HG03139 (cell line): ENCODE measurements at regions not wholly inside any gene's neighbourhood (a gene's known extent, or its start where the extent isn't known, plus 50 kb on each side); places are given as distances from the start of the nearest gene placed in this dataset.
"Not testable (repeated sequence)": the region's sequence is repeated elsewhere in the genome, so short reads cannot be mapped to it uniquely, and the experiment has no call there.

Experiments
- ATAC-seq: cut with Tn5 transposase; IDR thresholded peaks from one replicate; pipeline ENCODE4 v1.9.1; 2021; ENCODE audit not compliant: unreplicated experiment

DNA sequence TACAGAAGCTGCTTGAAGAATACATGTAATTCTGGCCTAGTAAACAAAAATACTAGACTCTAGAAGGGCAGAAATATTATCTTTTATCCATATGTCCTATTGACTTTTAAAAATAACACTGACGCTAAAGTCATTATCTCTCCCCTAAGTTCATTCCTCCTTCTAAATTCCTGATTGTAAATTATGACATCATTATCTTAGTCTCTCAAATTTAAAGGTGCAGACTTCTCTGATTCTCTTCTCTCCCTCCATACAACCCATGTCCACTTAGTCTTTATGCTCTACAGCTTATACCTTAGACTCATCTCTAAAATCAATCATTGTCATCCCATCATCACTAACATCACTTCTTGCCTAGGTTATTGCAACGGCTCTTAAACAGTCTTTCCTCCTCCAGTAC is 327.9 kb upstream of the GRIA3 start:
- ATAC-seq = no peak

DNA sequence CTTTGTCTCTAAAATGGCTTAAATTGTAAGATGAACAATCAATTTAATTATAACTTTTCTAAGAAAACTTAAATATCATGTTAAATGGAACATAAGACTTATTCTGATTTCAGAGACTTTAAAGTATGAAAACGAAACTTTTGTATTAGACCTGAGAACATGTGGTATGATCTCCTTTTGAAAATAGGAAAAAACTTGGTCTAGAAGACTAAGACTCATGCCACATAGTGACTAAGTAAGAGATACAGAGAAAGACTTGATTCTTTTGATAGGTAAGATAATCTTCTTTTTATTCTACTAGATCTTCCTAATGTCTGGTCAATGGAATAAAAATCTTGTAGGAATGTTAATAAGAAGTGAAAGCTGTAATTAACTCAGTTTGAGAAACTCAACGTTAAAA is 326.3 kb upstream of the GRIA3 start:
- no peak for ATAC-seq

DNA sequence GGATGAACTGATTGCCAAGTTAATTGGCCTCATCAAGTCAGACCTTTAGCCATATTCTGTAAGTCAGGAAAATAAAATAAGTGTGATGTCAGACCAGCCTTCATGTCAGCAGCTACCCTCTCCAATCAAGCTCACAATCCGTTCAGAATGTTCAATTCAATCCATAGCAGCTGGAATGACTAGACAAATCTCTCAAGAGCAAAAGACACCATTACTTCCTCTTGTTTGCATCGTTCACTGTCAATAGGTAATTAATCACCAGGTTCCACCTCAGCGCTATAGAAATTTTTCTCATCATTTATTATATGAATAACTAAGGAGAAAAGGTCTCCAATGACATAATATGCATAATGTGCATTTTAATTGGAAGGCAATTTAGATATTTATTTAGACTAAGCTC is 321.0 kb upstream of the GRIA3 start:
- ATAC-seq = no peak

DNA sequence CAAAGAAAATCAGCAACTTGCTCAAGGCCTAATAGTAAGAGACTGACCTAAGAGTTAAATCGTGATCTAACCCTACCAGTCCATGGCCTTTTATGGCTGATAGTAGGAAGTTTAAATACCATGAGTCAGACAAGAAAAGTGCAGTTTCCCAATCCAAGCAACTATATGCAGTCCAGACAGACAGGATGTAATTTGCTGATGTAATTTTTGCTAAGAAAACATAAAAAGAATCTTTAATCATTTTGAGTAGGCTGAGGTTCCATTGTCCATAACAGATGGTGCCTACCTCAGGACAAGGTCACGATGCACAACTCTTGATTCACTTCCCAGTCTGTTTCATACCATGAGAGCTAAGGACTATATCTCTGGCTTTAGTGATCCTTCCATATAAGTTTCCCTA is 317.5 kb upstream of the GRIA3 start:
- no peak for ATAC-seq

DNA sequence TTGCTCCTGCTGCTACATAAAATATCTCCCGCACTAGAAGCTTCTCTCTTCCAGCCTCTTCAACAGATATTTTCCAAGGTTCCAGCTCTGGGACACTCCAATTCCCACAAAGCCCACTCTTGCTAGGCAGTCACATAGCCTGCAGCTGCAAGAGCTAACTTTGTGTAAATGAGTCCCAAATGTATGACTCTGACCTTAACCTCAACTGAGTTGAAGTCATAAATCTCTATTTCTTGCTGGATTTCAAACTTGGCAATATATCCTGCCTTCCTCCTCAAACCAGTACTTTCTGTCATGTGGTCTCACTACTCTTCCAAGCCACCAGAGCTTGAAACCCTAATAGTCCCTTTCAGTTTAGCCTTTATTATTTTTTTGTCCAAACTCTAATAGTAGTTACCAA is 315.4 kb upstream of the GRIA3 start:
- ATAC-seq = no peak

DNA sequence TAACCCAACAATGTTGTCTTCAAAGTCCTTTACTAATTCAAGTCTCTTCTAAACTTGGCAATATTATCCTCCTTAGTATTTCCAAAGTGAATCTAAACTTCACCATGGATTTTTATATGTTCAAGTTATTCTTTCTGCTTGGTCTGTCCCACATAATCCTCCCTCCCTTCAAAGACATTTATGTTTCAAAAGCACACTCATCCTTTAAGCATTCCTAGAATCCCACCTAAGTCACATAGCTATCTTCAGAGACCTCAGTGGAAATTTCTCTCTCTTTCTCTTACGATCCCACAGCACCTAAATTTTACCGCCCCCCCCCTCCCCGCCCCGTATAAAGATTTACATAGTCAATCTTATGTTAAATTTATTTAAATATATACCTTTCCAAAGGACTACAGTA is 314.9 kb upstream of the GRIA3 start:
- no peak for ATAC-seq

DNA sequence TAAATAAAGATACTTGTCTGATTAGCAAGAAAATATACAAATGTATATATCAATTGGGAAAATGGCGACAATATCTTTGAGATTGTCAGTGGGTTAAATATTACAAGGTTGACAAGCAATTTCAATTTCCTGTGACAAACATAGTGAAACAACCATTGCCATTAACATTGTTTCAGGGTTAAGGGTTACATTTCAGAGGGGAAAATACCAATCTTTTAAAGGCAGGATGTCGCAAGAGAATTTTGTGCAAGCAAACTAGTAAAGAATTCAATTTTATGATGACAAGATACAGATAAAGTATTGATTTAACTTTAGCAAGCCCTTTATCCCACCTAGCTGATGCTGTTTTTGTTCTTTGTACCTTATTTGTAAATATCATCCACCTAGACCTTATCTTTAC is 305.8 kb upstream of the GRIA3 start:
- no peak for ATAC-seq

DNA sequence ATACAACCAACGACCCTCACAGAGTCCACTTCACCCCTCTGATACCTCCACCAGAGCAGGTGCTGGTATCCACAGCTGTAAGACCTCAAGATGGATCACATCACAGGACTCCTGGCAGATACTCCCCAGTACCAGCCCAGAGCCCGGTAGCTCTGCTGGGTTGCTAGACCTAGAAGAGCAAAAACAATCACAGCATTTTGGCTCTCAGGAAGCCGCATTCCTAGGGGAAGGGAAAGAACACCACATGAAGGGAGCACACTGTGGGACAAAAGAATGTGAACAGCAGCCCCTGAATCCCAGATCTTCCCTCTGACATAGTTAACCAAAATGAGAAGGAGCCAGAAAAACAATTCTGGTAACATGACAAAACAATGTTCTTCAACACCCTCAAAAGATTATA is 303.1 kb upstream of the GRIA3 start:
- no peak for ATAC-seq

DNA sequence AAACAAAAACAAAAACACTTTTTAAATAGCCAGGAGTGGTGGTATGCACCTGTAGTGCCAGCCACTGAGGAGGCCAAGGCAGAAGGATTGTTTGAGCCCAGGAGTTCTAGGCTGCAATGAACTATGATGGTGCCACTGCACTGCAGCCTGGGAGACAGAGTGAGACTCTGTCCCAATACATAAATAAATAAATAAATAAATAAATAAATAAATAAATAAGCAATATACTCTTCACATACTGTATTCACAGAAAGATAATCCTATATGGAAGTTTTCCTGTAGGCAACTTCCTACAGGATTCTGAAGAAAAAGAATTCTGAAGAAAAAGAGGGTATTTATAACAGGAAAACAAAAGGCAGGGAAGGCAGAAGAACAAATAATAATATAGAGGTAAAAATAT is 293.3 kb upstream of the GRIA3 start:
- ATAC-seq = no peak

DNA sequence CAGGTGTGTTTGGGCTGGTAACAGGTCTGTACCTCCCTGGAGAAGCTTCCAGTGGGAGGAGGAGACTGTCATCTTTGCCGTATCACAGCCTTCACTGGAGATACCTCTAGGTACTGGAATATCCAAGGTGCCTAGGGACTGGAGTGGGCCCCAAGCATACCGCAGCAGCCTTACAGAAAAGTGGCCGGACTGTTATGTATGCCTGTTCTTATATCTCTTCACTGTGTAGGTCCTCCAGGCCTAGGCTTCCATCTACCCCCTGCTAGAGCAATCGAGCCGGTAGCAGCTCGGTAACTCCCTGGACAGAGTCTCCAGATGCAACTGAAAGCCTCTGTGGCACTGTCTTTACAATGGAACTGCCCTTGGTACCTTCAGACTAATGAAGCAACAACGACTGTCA is 277.4 kb upstream of the GRIA3 start:
- ATAC-seq = no peak

DNA sequence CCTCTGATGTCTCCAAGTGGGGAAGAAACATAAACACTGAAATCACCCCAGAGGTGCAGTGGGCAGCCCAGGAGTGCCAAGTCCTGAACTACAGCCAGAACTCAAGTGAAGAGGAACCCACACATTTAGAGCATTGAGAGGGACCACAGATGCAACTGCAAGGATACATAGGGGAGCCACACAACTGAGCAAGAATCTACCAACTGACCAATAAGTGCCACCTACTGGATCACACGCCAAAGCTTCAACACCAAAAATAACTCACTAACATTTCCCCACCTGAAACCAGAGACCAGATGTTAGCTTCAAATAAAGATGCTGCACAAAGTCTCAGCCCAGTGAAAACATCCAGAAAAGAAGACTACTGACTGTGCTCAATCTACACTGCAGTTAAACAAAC is 276.7 kb upstream of the GRIA3 start:
- no peak for ATAC-seq

DNA sequence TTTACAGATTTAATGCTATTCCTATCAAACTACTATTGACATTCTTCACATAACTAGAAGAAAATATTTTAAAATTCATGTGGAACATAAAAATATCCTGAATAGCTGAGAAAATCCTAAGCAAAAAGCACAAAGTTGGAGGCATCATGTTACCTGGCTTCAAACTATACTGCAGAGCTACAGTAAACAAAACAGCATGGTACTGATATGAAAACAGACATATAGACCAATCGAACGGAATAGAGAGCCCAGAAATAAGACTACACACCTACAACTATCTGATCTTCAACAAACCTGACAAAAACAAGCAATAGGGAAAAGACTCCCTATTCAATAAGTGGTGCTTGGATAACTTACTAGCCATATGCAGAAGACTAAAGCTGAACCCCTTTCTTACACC is 273.4 kb upstream of the GRIA3 start:
- no peak for ATAC-seq

DNA sequence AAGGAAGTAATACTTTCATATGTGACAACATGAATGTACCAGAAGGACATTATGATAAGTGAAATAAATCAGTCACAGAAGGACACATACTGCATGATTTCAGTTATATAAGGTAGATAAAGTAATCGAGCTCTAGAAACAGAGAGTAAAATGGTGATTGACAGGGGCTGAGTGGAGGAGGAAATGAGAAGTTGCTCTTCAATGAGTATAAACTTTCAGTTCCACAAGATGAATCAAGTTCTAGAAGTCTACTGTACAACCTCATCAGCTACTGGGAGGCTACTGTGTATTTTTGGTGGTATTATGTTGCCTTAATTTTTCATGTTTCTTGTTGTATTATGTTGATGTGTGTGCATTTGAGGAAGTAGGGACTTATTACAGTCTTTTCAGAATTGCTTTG is 270.9 kb upstream of the GRIA3 start:
- ATAC-seq = no peak

DNA sequence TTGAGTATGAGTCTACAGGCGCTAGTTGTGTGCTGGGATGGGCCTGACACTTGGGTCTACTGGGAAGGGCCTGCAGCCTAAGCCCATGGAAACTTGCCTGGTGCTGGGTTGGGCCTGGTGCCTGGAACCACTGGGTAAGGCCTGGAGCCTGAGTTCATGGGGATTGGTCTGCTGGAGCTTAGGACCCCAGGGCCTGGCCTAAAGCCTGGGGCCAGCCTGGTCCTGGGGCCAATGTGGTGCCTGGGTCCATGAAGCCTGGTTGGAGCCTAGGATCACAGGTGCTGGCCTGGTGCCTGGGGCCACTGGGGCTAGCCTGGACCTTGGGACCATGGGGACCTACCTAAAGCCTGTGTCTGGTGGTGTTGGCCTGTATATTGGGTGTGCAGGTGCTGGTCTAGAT is 270.3 kb upstream of the GRIA3 start:
- no peak for ATAC-seq

DNA sequence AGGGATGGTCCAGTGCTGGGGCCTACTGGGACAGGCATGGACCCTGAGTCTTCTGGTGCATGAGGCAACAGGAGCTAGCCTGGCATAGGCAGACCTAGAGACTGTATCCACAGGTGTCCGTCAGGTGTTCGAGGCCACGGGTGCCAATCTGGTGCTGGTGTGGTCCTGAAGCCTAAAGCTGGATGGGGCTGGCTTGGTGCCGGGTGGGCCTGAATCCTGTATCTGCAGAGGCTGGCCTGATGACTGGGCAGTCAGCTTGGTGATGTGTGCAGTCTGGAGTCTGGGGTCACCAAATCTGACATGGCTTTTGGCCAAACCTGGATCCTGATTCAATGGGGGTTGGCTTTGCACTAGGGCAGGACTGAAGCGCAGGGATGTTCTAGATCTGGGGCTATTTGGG is 269.8 kb upstream of the GRIA3 start:
- no peak for ATAC-seq

DNA sequence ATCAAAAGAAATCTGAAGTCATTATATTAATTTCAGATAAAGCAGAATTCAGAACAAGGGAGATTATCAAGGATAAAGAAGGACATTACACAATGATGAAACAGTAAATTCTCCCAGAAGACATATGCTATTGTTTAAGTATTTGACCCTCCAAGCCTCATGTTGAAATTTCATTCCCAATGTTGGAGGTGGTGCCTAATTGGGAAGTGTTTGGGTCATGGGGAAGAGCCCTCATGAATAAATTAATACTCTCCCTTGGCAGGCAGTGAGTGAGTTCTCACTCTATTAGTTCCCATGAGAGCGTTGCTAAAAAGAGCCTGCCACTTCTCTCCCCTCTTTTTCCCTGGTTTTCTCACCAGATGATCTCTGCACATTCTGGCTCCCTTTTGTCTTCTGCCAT is 249.9 kb upstream of the GRIA3 start:
- ATAC-seq = no peak

DNA sequence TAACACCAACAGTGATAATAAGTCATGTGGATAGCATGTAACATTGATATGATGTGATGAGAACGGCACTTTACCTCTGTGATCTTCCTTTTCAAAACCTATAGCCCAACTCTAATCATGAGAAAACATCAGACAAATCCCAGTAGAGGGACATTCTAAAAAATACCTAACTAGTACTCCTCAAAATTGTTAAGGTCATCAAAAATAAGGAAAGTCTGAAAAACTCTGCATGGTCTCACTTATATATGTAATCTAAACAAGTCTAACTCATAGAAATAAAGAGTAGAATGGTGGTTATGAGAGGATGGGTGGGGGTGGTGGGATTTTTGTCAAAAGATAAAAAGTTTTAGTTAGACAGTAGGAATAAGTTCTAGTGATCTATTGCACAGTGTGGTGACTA is 243.9 kb upstream of the GRIA3 start:
- ATAC-seq = no peak

DNA sequence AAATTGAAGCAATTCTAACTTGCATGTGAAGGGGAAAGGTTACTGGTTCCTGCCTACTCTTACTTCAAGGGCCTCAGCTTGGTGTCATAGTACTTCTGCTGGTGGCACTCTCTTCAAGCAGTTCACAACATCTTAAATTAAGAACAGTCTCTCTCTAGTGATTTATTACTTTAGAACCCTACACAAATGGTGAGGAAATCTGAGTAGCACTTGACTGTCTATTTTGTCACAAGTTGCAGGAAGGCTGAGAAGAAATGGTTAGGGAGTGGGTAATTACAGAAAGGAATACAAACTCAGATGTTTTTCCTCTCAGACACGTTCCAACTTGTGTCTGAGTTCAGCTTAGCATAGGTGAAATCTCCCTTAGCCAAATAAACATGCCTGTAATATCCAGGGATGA is 242.3 kb upstream of the GRIA3 start:
- ATAC-seq = no peak

DNA sequence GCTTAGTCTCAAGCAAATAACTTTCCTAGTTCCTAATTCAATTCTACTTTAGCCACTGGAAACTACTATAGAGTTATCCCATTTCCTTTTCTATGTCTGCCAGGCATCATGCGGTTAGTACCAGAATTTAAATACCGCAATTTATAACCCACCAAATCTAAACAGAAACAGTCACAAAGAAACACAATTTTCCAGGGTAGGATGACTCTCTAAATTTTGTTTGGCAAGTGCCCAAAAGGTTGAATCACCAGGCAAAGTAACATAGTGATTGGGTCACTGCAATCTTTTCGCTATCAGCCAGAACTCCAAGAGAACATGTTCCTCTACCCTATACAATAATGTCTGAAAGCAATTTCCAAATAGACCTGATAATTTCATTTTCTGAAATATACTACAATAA is 240.2 kb upstream of the GRIA3 start:
- ATAC-seq = no peak

DNA sequence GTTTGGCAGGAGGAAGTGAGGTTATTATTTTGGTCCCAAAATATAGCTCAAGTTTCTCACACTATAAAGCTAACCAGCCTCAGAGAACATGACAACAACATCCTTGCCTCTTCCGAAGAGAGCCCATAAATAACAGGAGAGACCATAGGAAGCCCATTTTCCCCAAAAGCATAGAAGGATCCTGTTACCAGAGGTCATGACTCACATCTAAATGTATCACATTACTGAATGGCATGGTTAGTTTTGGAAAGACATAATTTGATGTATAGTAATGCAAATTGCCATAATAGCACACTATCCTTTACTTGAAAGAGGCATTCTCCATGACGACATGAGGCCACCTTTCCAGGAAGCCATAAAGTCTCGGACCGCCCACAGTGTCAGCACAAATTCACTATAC is 238.8 kb upstream of the GRIA3 start:
- no peak for ATAC-seq

DNA sequence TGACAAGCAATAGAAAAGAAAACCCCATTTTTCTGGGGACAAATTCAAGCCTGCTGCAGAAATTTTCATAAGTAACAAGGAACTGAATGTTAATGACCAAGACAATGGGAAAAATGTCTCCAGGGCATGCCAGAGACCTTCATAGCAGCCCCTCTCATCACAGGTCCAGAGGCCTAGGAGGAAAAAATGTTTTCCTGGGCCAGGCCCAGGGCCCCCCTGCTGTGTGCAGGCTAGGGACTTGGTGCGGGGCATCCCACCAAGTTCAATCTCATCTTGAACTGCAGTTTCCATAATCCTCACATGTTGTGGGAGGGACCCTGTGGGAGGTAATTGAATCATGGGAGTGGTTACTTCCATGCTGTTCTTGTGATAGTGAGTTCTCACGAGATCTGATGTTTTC is 211.5 kb upstream of the GRIA3 start:
- no peak for ATAC-seq

DNA sequence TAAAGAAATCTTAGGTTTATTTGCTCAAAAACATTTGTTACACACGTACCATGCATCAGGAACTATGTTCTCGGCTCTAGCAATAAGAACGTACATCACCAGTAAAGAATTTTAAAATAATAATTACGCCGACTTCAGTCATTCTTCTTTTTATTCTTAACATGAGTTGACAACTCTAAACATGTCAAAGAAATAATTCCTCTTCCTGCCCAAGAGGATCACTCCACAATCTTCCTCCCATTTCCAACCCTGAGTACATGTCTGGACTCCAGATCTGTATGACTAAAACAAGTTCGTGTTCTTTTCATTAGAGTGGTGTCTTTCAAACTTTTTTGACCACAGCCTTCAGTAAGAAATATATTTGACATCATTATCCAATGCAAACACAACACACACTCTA is 201.6 kb upstream of the GRIA3 start:
- ATAC-seq = no peak

DNA sequence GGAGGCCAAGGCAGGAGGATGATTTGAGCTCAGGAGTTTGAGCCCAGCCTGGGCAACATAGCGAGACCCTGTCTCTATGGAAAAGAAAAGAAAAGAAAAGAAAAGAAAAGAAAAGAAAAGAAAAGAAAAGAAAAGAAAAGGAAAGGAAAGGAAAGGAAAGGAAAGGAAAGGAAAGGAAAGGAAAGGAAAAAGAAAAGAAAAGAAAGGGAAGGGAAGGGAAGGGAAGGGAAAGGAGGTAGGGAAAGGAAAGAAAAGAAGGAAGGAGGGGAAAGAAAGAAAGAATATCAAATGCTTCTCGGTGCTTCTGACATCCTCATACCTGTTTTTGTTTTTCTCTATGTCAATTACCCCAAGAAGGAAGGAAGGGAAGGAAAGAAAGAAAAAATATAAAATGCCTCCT is 181.2 kb upstream of the GRIA3 start:
- ATAC-seq = not testable (repeated sequence)

DNA sequence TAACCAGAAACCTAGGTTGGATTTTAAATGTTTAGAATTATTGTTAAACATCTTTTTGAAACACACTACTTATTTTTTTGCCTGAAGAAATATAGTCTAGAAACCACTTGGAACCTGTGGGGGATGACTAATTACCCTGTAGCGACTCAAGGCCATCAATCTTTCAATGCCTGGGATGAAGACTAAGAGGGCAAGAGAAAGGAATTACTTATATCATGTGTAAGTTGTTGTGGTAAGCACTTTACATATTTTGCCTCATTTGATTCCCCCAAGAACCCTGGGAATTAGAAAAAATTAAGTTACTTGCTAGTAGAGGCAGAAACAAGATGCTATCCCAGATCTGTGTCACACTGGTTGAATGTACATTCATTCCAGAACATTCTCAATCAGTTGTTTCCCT is 170.9 kb upstream of the GRIA3 start:
- no peak for ATAC-seq
